Gastroesophageal sphincter (tissue), 3 donors: ENCODE measurements at regions not wholly inside any gene's neighbourhood (a gene's known extent, or its start where the extent isn't known, plus 50 kb on each side); places are given as distances from the start of the nearest gene placed in this dataset.

Experiments
- CTCF ChIP-seq, 4 experiments: fragments of 200-600 bp in 2 of 4; fragments of 450-650 bp in 2 of 4; sonication (generic) in 1 of 4; IDR thresholded peaks; one replicate each; pipeline ENCODE4 v1.5.1; 2017 to 2019; ENCODE audit warnings: antibody characterized with exemption in 4 of 4, mild to moderate bottlenecking in 2 of 4, moderate library complexity in 2 of 4
- POLR2A ChIP-seq, 2 donors: fragments of 450-650 bp; IDR thresholded peaks; one replicate each; pipeline ENCODE4 v1.6.1; 2017; ENCODE audit warnings: antibody characterized with exemption in 2 of 2, mild to moderate bottlenecking in 2 of 2, moderate library complexity in 1 of 2

DNA sequence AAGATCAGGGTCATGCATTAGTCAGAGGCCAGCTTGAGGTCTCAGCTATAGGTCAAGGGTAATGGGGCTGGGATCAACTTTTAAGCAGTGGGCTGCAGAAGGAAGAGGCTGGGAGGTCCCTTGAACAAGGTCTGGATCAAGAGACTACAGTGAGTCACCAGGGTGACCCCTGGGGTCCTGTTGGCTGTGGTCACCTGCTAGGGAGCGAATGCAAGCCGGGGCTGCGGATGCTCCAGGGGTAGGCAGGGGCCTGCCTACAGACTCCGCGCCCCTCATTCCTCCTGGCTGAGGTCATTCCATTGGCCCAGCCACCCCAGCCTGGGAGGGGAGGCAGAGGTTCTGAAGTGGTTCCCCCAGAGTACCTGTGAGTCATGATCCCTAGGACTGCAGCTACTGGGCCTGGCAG is 110.4 kb downstream of the CYP26B1 start:
- TF ChIP-seq CTCF (IDR thresholded peaks at IDR 0.05), result no peak
- no peak for TF ChIP-seq POLR2A (IDR thresholded peaks at IDR 0.05)
